Hepatocyte (in vitro differentiated cells): ENCODE measurements at regions not wholly inside any gene's neighbourhood (a gene's known extent, or its start where the extent isn't known, plus 50 kb on each side); places are given as distances from the start of the nearest gene placed in this dataset.
A peak's percentile ranks its signal among the peaks of the same experiment; 100 is the strongest.

Experiments used
- DNase-seq: peaks from one replicate; pipeline ENCODE4 v3.0.0-alpha.2; 2016; ENCODE audit warnings: low spot score
- H2AFZ ChIP-seq: fragments of 200-600 bp; sonication (generic); 2 replicates; pipeline ENCODE4 v1.6.0; 2016; ENCODE audit warnings: antibody characterized with exemption, mild to moderate bottlenecking
- H3K27ac ChIP-seq: fragments of 200-600 bp; sonication (generic); 2 replicates; pipeline ENCODE4 v1.5.1; 2016; ENCODE audit warnings: mild to moderate bottlenecking
- H3K27me3 ChIP-seq: fragments of 200-600 bp; sonication (generic); 2 replicates; pipeline ENCODE4 v1.6.1; 2016
- H3K36me3 ChIP-seq: fragments of 200-600 bp; sonication (generic); replicated peaks from 2 replicates; pipeline ENCODE4 v1.5.1; 2016; ENCODE audit warnings: low read depth; ENCODE audit not compliant: insufficient read depth
- H3K4me1 ChIP-seq: fragments of 200-600 bp; sonication (generic); 2 replicates; pipeline ENCODE4 v1.5.1; 2016; ENCODE audit warnings: mild to moderate bottlenecking, moderate library complexity; ENCODE audit not compliant: insufficient read depth
- H3K4me2 ChIP-seq: fragments of 200-600 bp; sonication (generic); 2 replicates; pipeline ENCODE4 v1.6.0; 2016
- H3K4me3 ChIP-seq: fragments of 200-600 bp; sonication (generic); 2 replicates; pipeline ENCODE4 v1.5.1; 2016; ENCODE audit warnings: mild to moderate bottlenecking
- H3K79me2 ChIP-seq: fragments of 200-600 bp; sonication (generic); 2 replicates; pipeline ENCODE4 v1.6.0; 2017; ENCODE audit warnings: mild to moderate bottlenecking
- H3K9me2 ChIP-seq: fragments of 200-600 bp; sonication (generic); replicated peaks from 2 replicates; pipeline ENCODE4 v1.6.0; 2017; ENCODE audit warnings: mild to moderate bottlenecking; ENCODE audit not compliant: insufficient read depth
- H3K9me3 ChIP-seq: fragments of 200-600 bp; sonication (generic); 2 replicates; pipeline ENCODE4 v1.5.1; 2016; ENCODE audit warnings: low read depth, mild to moderate bottlenecking
- H4K20me1 ChIP-seq: fragments of 200-600 bp; sonication (generic); 2 replicates; pipeline ENCODE4 v1.6.0; 2016; ENCODE audit warnings: mild to moderate bottlenecking; ENCODE audit not compliant: insufficient read depth, poor library complexity, severe bottlenecking
- EZH2 ChIP-seq: fragments of 200-600 bp; sonication (generic); IDR thresholded peaks from 2 replicates; pipeline ENCODE4 v1.6.1; 2016; ENCODE audit warnings: antibody characterized with exemption, mild to moderate bottlenecking, borderline replicate concordance
- EZH2phosphoT487 ChIP-seq: fragments of 200-600 bp; sonication (generic); IDR thresholded peaks from one replicate; pipeline ENCODE4 v1.6.1; 2018; ENCODE audit warnings: antibody characterized with exemption, mild to moderate bottlenecking, low read depth, moderate library complexity; ENCODE audit not compliant: unreplicated experiment, severe bottlenecking
- WGBS: methylation state at CpG from one replicate; pipeline ENCODE4 v1.1.6; 2016; ENCODE audit warnings: low lambda C conversion rate; ENCODE audit errors: missing lambda C conversion rate; 5-methylcytosine and 5-hydroxymethylcytosine counted together
- TF ChIP-seq, protein P1 (sequence below): fragments of 200-600 bp; sonication (generic); IDR thresholded peaks from 2 replicates; pipeline ENCODE4 v1.5.1; 2016; ENCODE audit warnings: antibody characterized with exemption, mild to moderate bottlenecking; ENCODE audit not compliant: poor library complexity

DNA sequence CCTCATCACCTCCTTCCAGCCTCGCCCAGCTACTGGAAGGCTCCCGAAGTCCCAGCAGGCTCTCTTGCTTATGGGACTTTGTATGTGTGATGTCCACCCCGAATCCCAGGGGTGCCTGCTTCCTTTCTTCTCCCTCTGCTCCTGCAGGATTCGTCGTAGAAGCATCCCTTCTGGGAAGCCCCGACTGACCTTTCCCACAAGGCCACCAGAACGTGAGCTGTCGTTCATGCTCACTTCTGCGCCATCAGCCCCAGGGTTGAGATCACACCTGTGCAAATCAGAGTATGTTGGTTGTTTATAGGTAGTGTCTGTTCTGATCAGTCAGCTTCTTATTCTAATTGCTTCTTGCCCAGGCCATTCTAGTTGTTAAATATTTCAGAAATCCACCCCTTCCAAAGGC lies 101.8 kb downstream of the HS1BP3 start:
- Histone ChIP-seq H3K4me1 (peaks cover 8% of the 10 kb centered on the region), H2AFZ (no peak overlapping the region), H3K27ac (no peak overlapping the region), H4K20me1 (no peaks in the 10 kb centered on the region), H3K36me3 (no peaks in the 10 kb centered on the region), H3K27me3 (no peaks in the 10 kb centered on the region), H3K79me2 (no peaks in the 10 kb centered on the region), H3K9me2 (no peaks in the 10 kb centered on the region), H3K9me3 (no peaks in the 10 kb centered on the region), H3K4me3 (no peak overlapping the region), H3K4me2 (no peak overlapping the region)
- 85% methylated on average over 9 of the region's 9 CpGs for WGBS
- no peak for DNase-seq
- TF ChIP-seq, protein P1, sequence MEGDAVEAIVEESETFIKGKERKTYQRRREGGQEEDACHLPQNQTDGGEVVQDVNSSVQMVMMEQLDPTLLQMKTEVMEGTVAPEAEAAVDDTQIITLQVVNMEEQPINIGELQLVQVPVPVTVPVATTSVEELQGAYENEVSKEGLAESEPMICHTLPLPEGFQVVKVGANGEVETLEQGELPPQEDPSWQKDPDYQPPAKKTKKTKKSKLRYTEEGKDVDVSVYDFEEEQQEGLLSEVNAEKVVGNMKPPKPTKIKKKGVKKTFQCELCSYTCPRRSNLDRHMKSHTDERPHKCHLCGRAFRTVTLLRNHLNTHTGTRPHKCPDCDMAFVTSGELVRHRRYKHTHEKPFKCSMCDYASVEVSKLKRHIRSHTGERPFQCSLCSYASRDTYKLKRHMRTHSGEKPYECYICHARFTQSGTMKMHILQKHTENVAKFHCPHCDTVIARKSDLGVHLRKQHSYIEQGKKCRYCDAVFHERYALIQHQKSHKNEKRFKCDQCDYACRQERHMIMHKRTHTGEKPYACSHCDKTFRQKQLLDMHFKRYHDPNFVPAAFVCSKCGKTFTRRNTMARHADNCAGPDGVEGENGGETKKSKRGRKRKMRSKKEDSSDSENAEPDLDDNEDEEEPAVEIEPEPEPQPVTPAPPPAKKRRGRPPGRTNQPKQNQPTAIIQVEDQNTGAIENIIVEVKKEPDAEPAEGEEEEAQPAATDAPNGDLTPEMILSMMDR: no peak
- TF ChIP-seq EZH2 (no peak), EZH2phosphoT487 (no peak)

DNA sequence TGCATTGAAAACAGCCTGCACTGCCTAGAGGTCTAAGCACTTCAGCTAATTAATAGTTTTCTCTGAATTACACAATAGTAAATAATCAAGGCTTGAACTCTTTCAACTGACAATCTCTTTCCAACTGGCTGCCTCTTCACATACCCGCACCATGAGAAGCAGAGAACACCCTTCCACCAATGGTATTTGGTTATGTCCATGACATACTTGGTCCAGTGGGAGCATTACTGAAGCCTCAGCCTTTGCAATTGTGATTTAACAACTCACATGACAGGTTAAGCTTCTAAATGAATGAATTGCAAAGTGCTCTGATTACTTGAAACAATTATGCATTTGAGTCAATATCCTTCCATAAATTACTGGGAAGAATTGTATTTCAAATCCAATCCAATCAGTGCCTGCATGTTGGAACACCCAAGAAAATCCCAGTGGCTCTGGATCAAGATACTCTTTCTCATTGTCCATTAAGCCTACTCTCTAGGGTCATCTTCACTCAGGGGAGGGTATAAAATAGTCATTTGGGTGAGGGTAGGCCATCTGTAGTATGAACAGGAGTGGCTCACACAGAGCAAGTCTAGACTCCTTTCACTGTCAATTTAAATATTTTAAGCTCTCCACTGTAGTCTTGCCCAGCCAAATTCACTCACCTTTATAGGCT lies 101.1 kb downstream of the HS1BP3 start:
- H3K79me2 ChIP-seq: no peaks in the 10 kb centered on the region
- TF ChIP-seq EZH2phosphoT487 (no peak), EZH2 (no peak)
- TF ChIP-seq, protein P1: no peak
- H2AFZ ChIP-seq: no peak overlapping the region
- no peaks in the 10 kb centered on the region for H3K36me3 ChIP-seq
- H3K4me2 ChIP-seq: no peak overlapping the region
- H3K9me2 ChIP-seq: no peaks in the 10 kb centered on the region
- H3K9me3 ChIP-seq: no peaks in the 10 kb centered on the region
- H3K4me1 ChIP-seq: peaks cover 8% of the 10 kb centered on the region
- DNase-seq: no peak
- no peak overlapping the region for H3K4me3 ChIP-seq
- H4K20me1 ChIP-seq: no peaks in the 10 kb centered on the region
- no peak overlapping the region for H3K27ac ChIP-seq
- no peaks in the 10 kb centered on the region for H3K27me3 ChIP-seq
- WGBS: 97% methylated on average over 1 of the region's 1 CpG

DNA sequence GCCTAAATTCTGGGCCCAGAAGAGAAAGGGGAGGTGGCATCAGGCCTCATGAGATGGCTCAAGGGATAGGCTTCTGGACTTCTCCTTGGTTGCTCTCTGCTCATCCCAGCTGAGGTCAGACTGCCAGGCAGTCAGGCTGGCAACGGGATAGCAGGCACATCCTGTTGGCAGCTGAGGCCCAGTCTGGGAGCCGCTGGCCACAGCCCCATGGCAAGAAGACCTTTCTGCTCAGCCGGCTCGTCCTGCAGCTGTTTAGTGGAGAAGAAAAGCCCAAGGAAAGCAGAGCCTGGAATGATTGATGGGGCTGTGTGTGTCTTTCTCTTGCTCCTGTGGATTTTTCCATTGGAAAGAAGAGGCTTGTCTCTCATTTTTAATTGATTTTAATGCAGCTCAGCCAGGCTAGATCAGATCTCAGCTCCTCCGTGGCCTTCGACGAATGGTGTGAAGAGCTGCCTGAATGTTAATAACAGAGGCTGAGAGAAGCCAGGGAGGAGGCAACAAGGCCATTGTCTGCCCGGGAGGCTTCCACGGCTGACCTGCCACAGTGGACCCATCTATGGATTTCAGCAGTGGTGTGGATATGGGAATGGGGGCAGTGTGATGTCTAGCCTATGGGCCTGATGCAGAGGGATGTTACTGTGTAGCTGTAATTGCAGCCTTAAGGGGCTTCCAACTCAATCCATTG lies 99.5 kb downstream of the HS1BP3 start:
- Histone ChIP-seq H4K20me1 (no peaks in the 10 kb centered on the region), H3K27me3 (no peaks in the 10 kb centered on the region), H3K9me2 (no peaks in the 10 kb centered on the region), H3K9me3 (no peaks in the 10 kb centered on the region), H3K4me1 (peaks cover 8% of the 10 kb centered on the region), H3K27ac (peak overlapping the region; percentile 48), H3K79me2 (no peaks in the 10 kb centered on the region), H3K36me3 (no peaks in the 10 kb centered on the region), H3K4me2 (no peak overlapping the region), H2AFZ (no peak overlapping the region), H3K4me3 (no peak overlapping the region)
- TF ChIP-seq EZH2 (no peak), EZH2phosphoT487 (no peak)
- TF ChIP-seq, protein P1: no peak
- WGBS: 68% methylated on average over 9 of the region's 9 CpGs
- no peak for DNase-seq
